GM12878 (cell line): ENCODE measurements at regions not wholly inside any gene's neighbourhood (a gene's known extent, or its start where the extent isn't known, plus 50 kb on each side); places are given as distances from the start of the nearest gene placed in this dataset.

Experiments
- ATAC-seq: fragments of 200-7000 bp; cut with Tn5 transposase; 3 replicates; pipeline ENCODE4 v1.9.1; 2020; ENCODE audit warnings: mild to moderate bottlenecking, moderate library complexity
- BruUV-seq: library from RNA; stranded (reverse); fragments of 400-500 nt; replicated peaks from 2 replicates; lab custom pipeline; 2021; lab: Mats Ljungman, UMichigan
- CTCF ChIA-PET: fragments of 300-600 bp; sonication (Branson Sonifier 250); formaldehyde crosslinking; extraction: SDS; loops from one replicate; lab custom pipeline; 2021; ENCODE audit warnings: inconsistent platforms; lab: Yijun Ruan, JAX
- POLR2A ChIA-PET: fragments of 350-600 bp; formaldehyde crosslinking; extraction: SDS; loops from one replicate; lab custom pipeline; 2021; ENCODE audit warnings: inconsistent platforms; lab: Charles Lee
- RAD21 ChIA-PET: fragments of 300-600 bp; sonication (Branson Sonifier 250); formaldehyde crosslinking; loops from one replicate; lab custom pipeline; 2023; ENCODE audit warnings: antibody characterized with exemption; ENCODE audit not compliant: unreplicated experiment; lab: Charles Lee
- SMC1A ChIA-PET: fragments of 300-600 bp; sonication (Branson Sonifier 250); formaldehyde crosslinking; loops from one replicate; lab custom pipeline; 2023; ENCODE audit not compliant: unreplicated experiment, uncharacterized antibody; lab: Charles Lee
- DNase-seq: peaks from one replicate; pipeline ENCODE4 v3.0.0-alpha.2; 2011; ENCODE audit warnings: low read depth, low spot score
- FAIRE-seq: peaks from 3 replicates; lab custom pipeline; 2011; peaks lifted over from hg19 to GRCh38; lab: Jason Lieb, UNC
- H2AFZ ChIP-seq: 2 replicates; pipeline ENCODE4 v1.6.0; 2011; ENCODE audit warnings: low read depth, low read length, control low read depth; ENCODE audit not compliant: control insufficient read depth
- H3K27ac ChIP-seq: 2 replicates; pipeline ENCODE4 v1.5.1; 2011; ENCODE audit warnings: control low read depth; ENCODE audit not compliant: control insufficient read depth, insufficient read depth
- H3K27me3 ChIP-seq, 2 experiments: replicated peaks in 1 of 2; 2 replicates each; pipeline versions ENCODE4 v1.6.0 to v1.6.1; 2011; ENCODE audit warnings: low read length in 1 of 2; ENCODE audit not compliant: control insufficient read depth in 2 of 2, insufficient read depth in 2 of 2
- H3K36me3 ChIP-seq, 2 experiments: 2 replicates each; pipeline ENCODE4 v1.5.1; 2011; ENCODE audit warnings: low read length in 1 of 2; ENCODE audit not compliant: control insufficient read depth in 2 of 2, insufficient read depth in 2 of 2
- H3K4me1 ChIP-seq: 2 replicates; pipeline ENCODE4 v1.6.1; 2011; ENCODE audit warnings: mild to moderate bottlenecking, low read length, moderate library complexity, mixed read lengths; ENCODE audit not compliant: control insufficient read depth, insufficient read depth
- H3K4me2 ChIP-seq: 2 replicates; pipeline ENCODE4 v1.6.0; 2011; ENCODE audit warnings: control low read depth; ENCODE audit not compliant: control insufficient read depth, insufficient read depth
- H3K4me3 ChIP-seq: fragments of 200-600 bp; sonication (generic); 2 replicates; pipeline ENCODE4 v1.5.1; 2016
- H3K79me2 ChIP-seq: 2 replicates; pipeline ENCODE4 v1.6.0; 2011; ENCODE audit warnings: low read length; ENCODE audit not compliant: control insufficient read depth, insufficient read depth
- H3K9ac ChIP-seq: 2 replicates; pipeline ENCODE4 v1.8.0; 2011; ENCODE audit warnings: low read length, control low read depth, mixed read lengths; ENCODE audit not compliant: control insufficient read depth, insufficient read depth
- H3K9me3 ChIP-seq: replicated peaks from 3 replicates; pipeline ENCODE4 v1.5.1; 2011; ENCODE audit warnings: mild to moderate bottlenecking, low read length; ENCODE audit not compliant: control insufficient read depth, insufficient read depth
- H4K20me1 ChIP-seq: 2 replicates; pipeline ENCODE4 v1.6.0; 2011; ENCODE audit not compliant: control insufficient read depth, insufficient read depth
- ASH2L ChIP-seq: fragments of 300-600, 200-600 bp; sonication (generic); IDR thresholded peaks from 2 replicates; pipeline ENCODE4 v1.6.1; 2017; ENCODE audit warnings: low read depth, mild to moderate bottlenecking, borderline replicate concordance
- CHD4 ChIP-seq: fragments of 200-600 bp; sonication (generic); IDR thresholded peaks from 2 replicates; pipeline ENCODE4 v1.6.1; 2016; ENCODE audit warnings: mild to moderate bottlenecking
- CREM ChIP-seq: IDR thresholded peaks from 2 replicates; pipeline ENCODE4 v1.6.1; 2014; ENCODE audit warnings: antibody characterized with exemption, low read depth
- E2F4 ChIP-seq: IDR thresholded peaks from 2 replicates; pipeline ENCODE4 v1.6.1; 2012; ENCODE audit warnings: low read depth, low read length, improper control_type of control experiment
- EED ChIP-seq: sonication (generic); IDR thresholded peaks from 2 replicates; pipeline ENCODE4 v1.6.1; 2016; ENCODE audit warnings: antibody characterized with exemption, low read depth
- ELK1 ChIP-seq: IDR thresholded peaks from 2 replicates; pipeline ENCODE4 v1.6.1; 2012; ENCODE audit warnings: low read depth, low read length, improper control_type of control experiment
- HCFC1 ChIP-seq: fragments of 150-350 bp; IDR thresholded peaks from 2 replicates; pipeline ENCODE4 v1.6.1; 2014; ENCODE audit warnings: low read length
- HSF1 ChIP-seq: fragments of 150-350 bp; IDR thresholded peaks from 2 replicates; pipeline ENCODE4 v1.6.1; 2014; ENCODE audit warnings: mild to moderate bottlenecking, low read depth, low read length
- JUNB ChIP-seq: IDR thresholded peaks from 2 replicates; pipeline ENCODE4 v1.6.1; 2016; ENCODE audit warnings: antibody characterized with exemption, mild to moderate bottlenecking
- NR2C1 ChIP-seq: fragments of 450-650 bp; IDR thresholded peaks from 2 replicates; pipeline ENCODE4 v1.6.1; 2017; ENCODE audit warnings: antibody characterized with exemption, mild to moderate bottlenecking, moderate library complexity
- SMAD1 ChIP-seq: fragments of 450-650 bp; IDR thresholded peaks from 2 replicates; pipeline ENCODE4 v1.6.1; 2018; ENCODE audit warnings: mild to moderate bottlenecking, low read depth; ENCODE audit not compliant: partially characterized antibody
- SREBF1 ChIP-seq: IDR thresholded peaks from 2 replicates; pipeline ENCODE4 v1.6.1; 2012; ENCODE audit warnings: mild to moderate bottlenecking, low read length
- STAT1 ChIP-seq: fragments of 450-650 bp; conservative IDR thresholded peaks from 2 replicates; pipeline ENCODE4 v1.6.1; 2014; ENCODE audit warnings: antibody characterized with exemption, mild to moderate bottlenecking
- TARDBP ChIP-seq: IDR thresholded peaks from 2 replicates; pipeline ENCODE4 v1.6.1; 2016; ENCODE audit warnings: borderline replicate concordance
- TCF12 ChIP-seq: IDR thresholded peaks from 2 replicates; pipeline ENCODE4 v1.6.1; 2011; ENCODE audit warnings: low read depth, mild to moderate bottlenecking, low read length
- WGBS: methylation state at CpG from one replicate; pipeline ENCODE4 v1.1.6; 2016; ENCODE audit warnings: low lambda C conversion rate; ENCODE audit not compliant: insufficient replicate concordance, insufficient coverage; ENCODE audit errors: missing lambda C conversion rate; 5-methylcytosine and 5-hydroxymethylcytosine counted together
- in situ Hi-C: fragments of 300-500 bp; cut with MboI; formaldehyde crosslinking; loops from 9 replicates; pipeline ENCODE4 v1.14.3; 2018; ENCODE audit warnings: mixed read lengths
- intact Hi-C: fragments of 100-400 bp; cut with micrococcal nuclease; formaldehyde crosslinking; loops from one replicate; pipeline ENCODE4 v1.14.2; 2022; ENCODE audit not compliant: unreplicated experiment
- TF ChIP-seq, protein P1 (sequence below): fragments of 450-650 bp; IDR thresholded peaks from 2 replicates; pipeline ENCODE4 v1.6.1; 2017; ENCODE audit warnings: low read depth, mild to moderate bottlenecking, moderate library complexity

- no peaks in the 10 kb centered on the region for H3K4me1 ChIP-seq
- H3K36me3 ChIP-seq: no peaks in the 10 kb centered on the region
- in situ Hi-C loops (no loop called here), intact Hi-C loops (no loop called here)
- H3K27ac ChIP-seq: no peak overlapping the region
- RAD21 ChIA-PET: no interaction called here
- no peak for TF ChIP-seq SMAD1
- no peak for TF ChIP-seq CHD4
- TF ChIP-seq CREM: no peak
- no peak for TF ChIP-seq SREBF1
- TF ChIP-seq STAT1: no peak
- no peak for TF ChIP-seq HCFC1
- TF ChIP-seq HSF1: no peak
- TF ChIP-seq, protein P1, sequence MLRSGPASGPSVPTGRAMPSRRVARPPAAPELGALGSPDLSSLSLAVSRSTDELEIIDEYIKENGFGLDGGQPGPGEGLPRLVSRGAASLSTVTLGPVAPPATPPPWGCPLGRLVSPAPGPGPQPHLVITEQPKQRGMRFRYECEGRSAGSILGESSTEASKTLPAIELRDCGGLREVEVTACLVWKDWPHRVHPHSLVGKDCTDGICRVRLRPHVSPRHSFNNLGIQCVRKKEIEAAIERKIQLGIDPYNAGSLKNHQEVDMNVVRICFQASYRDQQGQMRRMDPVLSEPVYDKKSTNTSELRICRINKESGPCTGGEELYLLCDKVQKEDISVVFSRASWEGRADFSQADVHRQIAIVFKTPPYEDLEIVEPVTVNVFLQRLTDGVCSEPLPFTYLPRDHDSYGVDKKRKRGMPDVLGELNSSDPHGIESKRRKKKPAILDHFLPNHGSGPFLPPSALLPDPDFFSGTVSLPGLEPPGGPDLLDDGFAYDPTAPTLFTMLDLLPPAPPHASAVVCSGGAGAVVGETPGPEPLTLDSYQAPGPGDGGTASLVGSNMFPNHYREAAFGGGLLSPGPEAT: no peak
- TF ChIP-seq EED: no peak
- no peak for TF ChIP-seq ELK1
- TF ChIP-seq NR2C1: no peak
- TF ChIP-seq TCF12: no peak
- no peak for TF ChIP-seq ASH2L
- TF ChIP-seq JUNB: no peak
- TF ChIP-seq E2F4: no peak
- TF ChIP-seq TARDBP: no peak
- no peak overlapping the region for H3K4me2 ChIP-seq
- SMC1A ChIA-PET: no interaction called here
- 4% methylated on average over 5 of the region's 5 CpGs for WGBS
- H3K4me3 ChIP-seq: no peak overlapping the region
- no peak for FAIRE-seq
- H3K79me2 ChIP-seq: no peaks in the 10 kb centered on the region
- CTCF ChIA-PET: no interaction called here
- no peak overlapping the region for H2AFZ ChIP-seq
- no peaks in the 10 kb centered on the region for H4K20me1 ChIP-seq
- POLR2A ChIA-PET: no interaction called here
- no peak for DNase-seq
- no peak overlapping the region for H3K9ac ChIP-seq
- no peak for ATAC-seq
- no peaks in the 10 kb centered on the region for H3K9me3 ChIP-seq
- no TSS peak for BruUV-seq
- H3K27me3 ChIP-seq: peaks cover 2 to 10% of the 10 kb centered on the region in 2 experiments; a peak in 2 of 4 replicates
Observed at GRCh38 chr20:40766790-40767614, 78.0 kb upstream of the MAFB start.
